IMR-90 (cell line): ENCODE measurements at regions not wholly inside any gene's neighbourhood (a gene's known extent, or its start where the extent isn't known, plus 50 kb on each side); places are given as distances from the start of the nearest gene placed in this dataset.

Source experiments
- ATAC-seq: fragments of 200-7000 bp; cut with Tn5 transposase; 2 replicates; pipeline ENCODE4 v1.9.1; 2020; ENCODE audit warnings: low read depth, mild to moderate bottlenecking, moderate library complexity
- BruUV-seq: library from RNA; stranded (reverse); fragments of 400-500 nt; replicated peaks from 2 replicates; lab custom pipeline; 2021; lab: Mats Ljungman, UMichigan
- CTCF ChIA-PET: fragments of 300-600 bp; formaldehyde crosslinking; extraction: SDS; loops from one replicate; lab custom pipeline; 2021; ENCODE audit warnings: antibody characterized with exemption; lab: Yijun Ruan, JAX
- POLR2A ChIA-PET: fragments of 300-600 bp; sonication (Branson Sonifier 250); formaldehyde crosslinking; loops from one replicate; lab custom pipeline; 2022; ENCODE audit warnings: antibody characterized with exemption; ENCODE audit not compliant: unreplicated experiment; lab: Charles Lee
- DNase-seq: peaks from one replicate; pipeline ENCODE4 v3.0.0; 2013
- H2AFZ ChIP-seq: replicated peaks from 2 replicates; pipeline ENCODE3; 2013; ENCODE audit warnings: low read length, mild to moderate bottlenecking; ENCODE audit not compliant: poor library complexity
- H2AK5ac ChIP-seq: 2 replicates; pipeline ENCODE4 v1.6.1; 2013; ENCODE audit warnings: low read depth, low read length, inconsistent platforms
- H2AK9ac ChIP-seq: replicated peaks from 2 replicates; pipeline ENCODE3; 2013; ENCODE audit warnings: mild to moderate bottlenecking, low read depth, low read length, moderate library complexity; ENCODE audit not compliant: poor library complexity
- H2BK120ac ChIP-seq: 2 replicates; pipeline ENCODE4 v1.6.1; 2013; ENCODE audit warnings: low read depth, low read length, inconsistent platforms
- H2BK15ac ChIP-seq: 3 replicates; pipeline ENCODE4 v1.6.1; 2013; ENCODE audit warnings: low read depth, low read length, inconsistent platforms
- H2BK20ac ChIP-seq: 2 replicates; pipeline ENCODE4 v1.6.1; 2013; ENCODE audit warnings: low read depth, mild to moderate bottlenecking, inconsistent platforms, low read length, moderate library complexity
- H2BK5ac ChIP-seq: 2 replicates; pipeline ENCODE4 v1.6.1; 2013; ENCODE audit warnings: mild to moderate bottlenecking, low read depth, low read length, inconsistent platforms; ENCODE audit not compliant: poor library complexity, severe bottlenecking
- H3K14ac ChIP-seq: replicated peaks from 2 replicates; pipeline ENCODE4 v1.6.1; 2013; ENCODE audit warnings: low read depth, low read length, inconsistent platforms
- H3K18ac ChIP-seq: 2 replicates; pipeline ENCODE4 v1.6.1; 2013; ENCODE audit warnings: low read depth, low read length, control low read depth
- H3K23ac ChIP-seq: 2 replicates; pipeline ENCODE4 v1.6.1; 2013; ENCODE audit warnings: low read depth, low read length, inconsistent platforms
- H3K27ac ChIP-seq: 2 replicates; pipeline ENCODE4 v1.5.1; 2013; ENCODE audit warnings: mild to moderate bottlenecking, control low read depth, low read length; ENCODE audit not compliant: insufficient read depth
- H3K27me3 ChIP-seq: 2 replicates; pipeline ENCODE4 v1.6.1; 2013; ENCODE audit warnings: low read length; ENCODE audit not compliant: control insufficient read depth, insufficient read depth
- H3K36me3 ChIP-seq: 2 replicates; pipeline ENCODE4 v1.6.1; 2013; ENCODE audit warnings: low read length, mixed read lengths; ENCODE audit not compliant: control insufficient read depth, insufficient read depth
- H3K4ac ChIP-seq: 2 replicates; pipeline ENCODE4 v1.6.1; 2013; ENCODE audit warnings: low read depth, low read length, inconsistent platforms
- H3K4me1 ChIP-seq: 2 replicates; pipeline ENCODE4 v1.6.1; 2013; ENCODE audit warnings: low read length, mixed read lengths; ENCODE audit not compliant: control insufficient read depth, insufficient read depth
- H3K4me2 ChIP-seq: 2 replicates; pipeline ENCODE4 v1.6.1; 2013; ENCODE audit warnings: low read depth, mild to moderate bottlenecking, control low read depth, low read length, moderate library complexity
- H3K4me3 ChIP-seq: 2 replicates; pipeline ENCODE4 v1.5.1; 2013; ENCODE audit warnings: low read depth, mild to moderate bottlenecking, control low read depth, low read length, moderate library complexity; ENCODE audit not compliant: insufficient read depth
- H3K56ac ChIP-seq: 2 replicates; pipeline ENCODE4 v1.6.1; 2013; ENCODE audit warnings: low read length, inconsistent platforms; ENCODE audit not compliant: insufficient read depth; ENCODE audit errors: extremely low read depth
- H3K79me1 ChIP-seq, 2 experiments: 2 replicates each; pipeline ENCODE4 v1.6.1; 2013; ENCODE audit warnings: low read length in 2 of 2, inconsistent platforms in 1 of 2, low read depth in 1 of 2
- H3K9ac ChIP-seq: 2 replicates; pipeline ENCODE4 v1.6.1; 2013; ENCODE audit warnings: low read depth, low read length, control low read depth
- H3K9me1 ChIP-seq: 2 replicates; pipeline ENCODE4 v1.6.1; 2013; ENCODE audit warnings: low read length, inconsistent platforms; ENCODE audit not compliant: insufficient read depth
- H3K9me3 ChIP-seq: 2 replicates; pipeline ENCODE4 v1.6.1; 2013; ENCODE audit warnings: low read length; ENCODE audit not compliant: control insufficient read depth, insufficient read depth
- H4K20me1 ChIP-seq: 2 replicates; pipeline ENCODE4 v1.6.1; 2013; ENCODE audit warnings: low read length, inconsistent platforms; ENCODE audit not compliant: insufficient read depth
- H4K5ac ChIP-seq: 2 replicates; pipeline ENCODE4 v1.6.1; 2013; ENCODE audit warnings: mild to moderate bottlenecking, low read depth, low read length, control low read depth
- H4K8ac ChIP-seq, 2 experiments: 2 replicates each; pipeline ENCODE4 v1.6.1; 2013; ENCODE audit warnings: low read depth in 2 of 2, low read length in 2 of 2, control low read depth in 1 of 2, inconsistent platforms in 1 of 2
- H4K91ac ChIP-seq: 2 replicates; pipeline ENCODE4 v1.6.1; 2013; ENCODE audit warnings: low read depth, low read length, inconsistent platforms; ENCODE audit not compliant: insufficient read depth
- BHLHE40 ChIP-seq: fragments of 150-350 bp; IDR thresholded peaks from 2 replicates; pipeline ENCODE4 v1.6.1; 2016; ENCODE audit warnings: mild to moderate bottlenecking, low read depth, low read length
- CEBPB ChIP-seq: IDR thresholded peaks from 2 replicates; pipeline ENCODE4 v1.6.1; 2012; ENCODE audit warnings: low read depth, low read length, improper control_type of control experiment
- CHD1 ChIP-seq: IDR thresholded peaks from 2 replicates; pipeline ENCODE4 v1.6.1; 2012; ENCODE audit warnings: low read depth, low read length, improper control_type of control experiment
- CTCF ChIP-seq: conservative IDR thresholded peaks from 2 replicates; pipeline ENCODE4 v1.5.1; 2012; ENCODE audit warnings: mild to moderate bottlenecking, low read depth, low read length, improper control_type of control experiment
- ELK1 ChIP-seq: fragments of 150-350 bp; IDR thresholded peaks from 2 replicates; pipeline ENCODE4 v1.6.1; 2016; ENCODE audit warnings: low read depth, mild to moderate bottlenecking, low read length, moderate library complexity, borderline replicate concordance
- FOS ChIP-seq: fragments of 150-350 bp; IDR thresholded peaks from 2 replicates; pipeline ENCODE4 v1.6.1; 2016; ENCODE audit warnings: low read depth, low read length
- MAFK ChIP-seq: IDR thresholded peaks from 2 replicates; pipeline ENCODE4 v1.6.1; 2012; ENCODE audit warnings: low read depth, low read length, improper control_type of control experiment
- MAZ ChIP-seq: IDR thresholded peaks from 2 replicates; pipeline ENCODE4 v1.6.1; 2012; ENCODE audit warnings: low read depth, mild to moderate bottlenecking, low read length, improper control_type of control experiment, moderate library complexity, borderline replicate concordance
- MXI1 ChIP-seq: IDR thresholded peaks from 2 replicates; pipeline ENCODE4 v1.6.1; 2012; ENCODE audit warnings: low read depth, mild to moderate bottlenecking, low read length, moderate library complexity, borderline replicate concordance
- NFE2L2 ChIP-seq: fragments of 150-350 bp; IDR thresholded peaks from 2 replicates; pipeline ENCODE4 v1.6.1; 2016; ENCODE audit warnings: low read depth, mild to moderate bottlenecking, low read length
- POLR2A ChIP-seq: IDR thresholded peaks from 2 replicates; pipeline ENCODE4 v1.6.1; 2012; ENCODE audit warnings: mild to moderate bottlenecking, low read depth, low read length
- RAD21 ChIP-seq: IDR thresholded peaks from 2 replicates; pipeline ENCODE4 v1.6.1; 2012; ENCODE audit warnings: low read length, improper control_type of control experiment
- RCOR1 ChIP-seq: IDR thresholded peaks from 2 replicates; pipeline ENCODE4 v1.6.1; 2012; ENCODE audit warnings: mild to moderate bottlenecking, low read length, improper control_type of control experiment; ENCODE audit not compliant: insufficient replicate concordance
- RFX5 ChIP-seq: IDR thresholded peaks from 2 replicates; pipeline ENCODE4 v1.8.0; 2012; ENCODE audit warnings: low read depth, mild to moderate bottlenecking, low read length, moderate library complexity
- SMC3 ChIP-seq: fragments of 150-350 bp; IDR thresholded peaks from 2 replicates; pipeline ENCODE4 v1.6.1; 2016; ENCODE audit warnings: low read depth, mild to moderate bottlenecking, antibody characterized with exemption, low read length, moderate library complexity
- USF2 ChIP-seq: fragments of 150-350 bp; IDR thresholded peaks from 2 replicates; pipeline ENCODE4 v1.6.1; 2017; ENCODE audit warnings: mild to moderate bottlenecking, antibody characterized with exemption, low read length, low read depth
- WGBS, 2 experiments: methylation state at CpG; one replicate each; pipeline versions ENCODE4 v1.1.5 to v1.1.7; 2013; ENCODE audit warnings: missing lambda C conversion rate in 2 of 2; ENCODE audit not compliant: insufficient read length in 1 of 2; ENCODE audit errors: extremely low coverage in 2 of 2; 5-methylcytosine and 5-hydroxymethylcytosine counted together
- dilution Hi-C: fragments of 300-500 bp; cut with HindIII; formaldehyde crosslinking; loops from one replicate; pipeline ENCODE4 v1.14.3; 2018; ENCODE audit warnings: low sequenced_read_pairs; ENCODE audit not compliant: unreplicated experiment
- in situ Hi-C: fragments of 300-500 bp; cut with MboI; formaldehyde crosslinking; loops from 3 replicates; pipeline ENCODE4 v1.14.3; 2019; ENCODE audit warnings: low sequenced_read_pairs, inconsistent platforms, mixed read lengths
- intact Hi-C: fragments of 100-400 bp; cut with micrococcal nuclease; formaldehyde crosslinking; loops from 2 replicates; pipeline ENCODE4 v1.10.0; 2022

GRCh38 chr2:221111739-221112138 is 460.4 kb downstream of the EPHA4 start:
- Histone ChIP-seq H2AK9ac (no peak overlapping the region), H2BK15ac (no peak overlapping the region), H2AFZ (no peak overlapping the region), H3K9me1 (no peaks in the 10 kb centered on the region), H2BK120ac (no peak overlapping the region), H3K4me1 (no peaks in the 10 kb centered on the region), H3K4me3 (no peak overlapping the region), H3K14ac (no peak overlapping the region), H4K91ac (no peak overlapping the region), H3K18ac (no peak overlapping the region), H4K8ac (no peak overlapping the region), H3K9me3 (no peaks in the 10 kb centered on the region), H3K27me3 (no peaks in the 10 kb centered on the region; the same call in 1 of the 2 replicates), H2BK5ac (no peak overlapping the region), H3K23ac (no peak overlapping the region), H3K56ac (no peak overlapping the region), H3K4ac (no peak overlapping the region), H3K9ac (no peak overlapping the region), H3K27ac (no peak overlapping the region), H4K20me1 (no peaks in the 10 kb centered on the region), H4K5ac (no peak overlapping the region), H3K4me2 (no peak overlapping the region), H2AK5ac (no peak overlapping the region), H2BK20ac (no peak overlapping the region), H3K79me1 (no peaks in the 10 kb centered on the region), H3K36me3 (no peaks in the 10 kb centered on the region)
- no TSS peak for BruUV-seq
- no peak for DNase-seq
- CTCF ChIA-PET = interaction anchor here (1.1 kb wide), 1 partner anchor 17 kb away, joined by 3 read pairs; no protein-coding TSS in a partner anchor
- ATAC-seq = no peak
- intact Hi-C loops = no loop called here
- dilution Hi-C loops = no loop called here
- 71% methylated on average over 1 of the region's 4 CpGs; no CpG with 5 or more reads in 1 of the 2 experiments for WGBS, 2 experiments
- in situ Hi-C loops = no loop called here
- POLR2A ChIA-PET = no interaction called here
- TF ChIP-seq CEBPB (no peak), NFE2L2 (no peak), SMC3 (no peak), FOS (no peak), RFX5 (no peak), RCOR1 (no peak), MXI1 (no peak), MAFK (no peak), USF2 (no peak), POLR2A (no peak), CHD1 (no peak), CTCF (no peak), MAZ (no peak), ELK1 (no peak), RAD21 (no peak), BHLHE40 (no peak)
